Endodermal cell (in vitro differentiated cells): ENCODE measurements at regions not wholly inside any gene's neighbourhood (a gene's known extent, or its start where the extent isn't known, plus 50 kb on each side); places are given as distances from the start of the nearest gene placed in this dataset.
A peak's percentile ranks its signal among the peaks of the same experiment; 100 is the strongest.
"Not testable (repeated sequence)": the region's sequence is repeated elsewhere in the genome, so short reads cannot be mapped to it uniquely, and the experiment has no call there.

Experiments used
- DNase-seq: peaks from one replicate; pipeline ENCODE4 v3.0.0-alpha.2; 2017
- H3K27ac ChIP-seq: 2 replicates; pipeline ENCODE4 v1.5.1; 2013; ENCODE audit warnings: mild to moderate bottlenecking, low read depth, low read length, moderate library complexity
- H3K27me3 ChIP-seq: 2 replicates; pipeline ENCODE4 v1.6.1; 2013; ENCODE audit warnings: mild to moderate bottlenecking, low read length, moderate library complexity; ENCODE audit not compliant: insufficient read depth, control insufficient read depth, poor library complexity, severe bottlenecking
- H3K36me3 ChIP-seq: 2 replicates; pipeline ENCODE4 v1.7.0; 2013; ENCODE audit warnings: mild to moderate bottlenecking, low read length, moderate library complexity; ENCODE audit not compliant: control insufficient read depth, insufficient read depth
- H3K4me1 ChIP-seq: one replicate; pipeline ENCODE4 v1.7.0; 2013; ENCODE audit warnings: low read length; ENCODE audit not compliant: control insufficient read depth, insufficient read depth
- H3K4me3 ChIP-seq: 2 replicates; pipeline ENCODE4 v1.5.1; 2013; ENCODE audit warnings: mild to moderate bottlenecking, low read length, moderate library complexity
- H3K9ac ChIP-seq: 2 replicates; pipeline ENCODE4 v1.6.1; 2013; ENCODE audit warnings: mild to moderate bottlenecking, low read length, moderate library complexity; ENCODE audit not compliant: poor library complexity, severe bottlenecking; ENCODE audit errors: extremely low read depth
- H3K9me3 ChIP-seq: 2 replicates; pipeline ENCODE4 v1.6.1; 2013; ENCODE audit warnings: mild to moderate bottlenecking, low read length, moderate library complexity; ENCODE audit not compliant: control insufficient read depth
- H3K27ac Mint-ChIP-seq: 2 replicates; pipeline ENCODE4 v1.8.0; 2020; ENCODE audit warnings: mixed read lengths
- H3K27me3 Mint-ChIP-seq: 2 replicates; pipeline ENCODE4 v1.8.0; 2021; ENCODE audit warnings: mild to moderate bottlenecking, mixed read lengths; ENCODE audit not compliant: insufficient read depth
- H3K36me3 Mint-ChIP-seq: 2 replicates; pipeline ENCODE4 v1.8.0; 2020; ENCODE audit warnings: low read depth, mixed read lengths
- H3K4me1 Mint-ChIP-seq: 2 replicates; pipeline ENCODE4 v1.8.0; 2020; ENCODE audit warnings: mixed read lengths
- H3K4me3 Mint-ChIP-seq: 2 replicates; pipeline ENCODE4 v1.8.0; 2020; ENCODE audit warnings: mild to moderate bottlenecking, moderate library complexity, mixed read lengths
- H3K9me3 Mint-ChIP-seq: 2 replicates; pipeline ENCODE4 v1.8.0; 2020; ENCODE audit warnings: mild to moderate bottlenecking, mixed read lengths
- CTCF ChIP-seq: fragments of 200-600 bp; sonication (generic); conservative IDR thresholded peaks from 2 replicates; pipeline ENCODE4 v1.5.0; 2021; ENCODE audit warnings: antibody characterized with exemption, mild to moderate bottlenecking
- WGBS, 2 experiments: methylation state at CpG; one replicate each; pipeline versions ENCODE4 v1.1.5 to v1.1.7; 2013; ENCODE audit warnings: missing lambda C conversion rate in 2 of 2, mixed read lengths in 1 of 2; ENCODE audit not compliant: insufficient coverage in 1 of 2, insufficient read length in 1 of 2; 5-methylcytosine and 5-hydroxymethylcytosine counted together

- DNase-seq = peak; percentile 85
- H3K27ac ChIP-seq = no peak overlapping the region
- no peak overlapping the region for H3K4me3 ChIP-seq
- H3K36me3 ChIP-seq = no peaks in the 10 kb centered on the region
- no peaks in the 10 kb centered on the region for H3K27me3 ChIP-seq
- peak overlapping the region; percentile 40 for H3K9ac ChIP-seq
- no peaks in the 10 kb centered on the region for H3K9me3 Mint-ChIP-seq
- peaks cover 2% of the 10 kb centered on the region for H3K36me3 Mint-ChIP-seq
- peak overlapping the region; percentile 93 for H3K27ac Mint-ChIP-seq
- peaks cover 40% of the 10 kb centered on the region for H3K27me3 Mint-ChIP-seq
- no peaks in the 10 kb centered on the region for H3K9me3 ChIP-seq
- 24 to 33% methylated on average over 3 to 7 of the region's 7 CpGs for WGBS, 2 experiments
- peaks cover 31% of the 10 kb centered on the region for H3K4me1 ChIP-seq
- peaks cover 42% of the 10 kb centered on the region for H3K4me1 Mint-ChIP-seq
- peak; percentile 97 for TF ChIP-seq CTCF
- no peak overlapping the region for H3K4me3 Mint-ChIP-seq
Observed at GRCh38 chr18:61635901-61636528, 256.8 kb downstream of the RNF152 start.

GRCh38 chr18:61628085-61628484 is 264.7 kb downstream of the RNF152 start:
- WGBS, 2 experiments = 57 to 64% methylated on average over 3 of the region's 3 CpGs
- no peak for DNase-seq
- Histone ChIP-seq H3K36me3 (no peaks in the 10 kb centered on the region), H3K9me3 (peaks cover 29% of the 10 kb centered on the region), H3K4me3 (no peak overlapping the region), H3K27ac (no peak overlapping the region), H3K27me3 (no peaks in the 10 kb centered on the region), H3K9ac (no peak overlapping the region), H3K4me1 (no peaks in the 10 kb centered on the region)
- Mint-ChIP-seq H3K4me3 (no peak overlapping the region), H3K36me3 (peaks cover 10% of the 10 kb centered on the region), H3K27ac (no peak overlapping the region), H3K4me1 (no peaks in the 10 kb centered on the region), H3K9me3 (peaks cover 29% of the 10 kb centered on the region), H3K27me3 (peaks cover 7% of the 10 kb centered on the region)
- no peak for TF ChIP-seq CTCF

- not testable (repeated sequence) for H3K36me3 ChIP-seq, H3K27ac Mint-ChIP-seq, H3K27ac ChIP-seq, H3K4me1 Mint-ChIP-seq, H3K4me3 Mint-ChIP-seq, H3K27me3 ChIP-seq, H3K9ac ChIP-seq, H3K27me3 Mint-ChIP-seq, H3K4me1 ChIP-seq, DNase-seq
- WGBS, 2 experiments = 92 to 93% methylated on average over 2 to 3 of the region's 3 CpGs
- peaks cover 11% of the 10 kb centered on the region for H3K36me3 Mint-ChIP-seq
- peak overlapping the region; percentile 53 for H3K4me3 ChIP-seq
- peaks cover 48% of the 10 kb centered on the region for H3K9me3 ChIP-seq
- peaks cover 48% of the 10 kb centered on the region for H3K9me3 Mint-ChIP-seq
Observed at GRCh38 chr18:61624631-61625030, 268.2 kb downstream of the RNF152 start.

GRCh38 chr18:61619783-61620182 is 273.0 kb downstream of the RNF152 start:
- Mint-ChIP-seq H3K27ac (no peak overlapping the region), H3K9me3 (peaks cover 47% of the 10 kb centered on the region), H3K36me3 (peaks cover 13% of the 10 kb centered on the region), H3K27me3 (no peaks in the 10 kb centered on the region), H3K4me3 (no peak overlapping the region), H3K4me1 (no peaks in the 10 kb centered on the region)
- Histone ChIP-seq H3K9me3 (peaks cover 35% of the 10 kb centered on the region), H3K27ac (no peak overlapping the region), H3K27me3 (no peaks in the 10 kb centered on the region), H3K4me1 (no peaks in the 10 kb centered on the region), H3K9ac (no peak overlapping the region), H3K36me3 (no peaks in the 10 kb centered on the region), H3K4me3 (no peak overlapping the region)
- no peak for DNase-seq
- no peak for TF ChIP-seq CTCF
- WGBS, 2 experiments = 69 to 100% methylated on average over 1 of the region's 1 CpG
